PC-9 (cell line): ENCODE measurements at regions not wholly inside any gene's neighbourhood (a gene's known extent, or its start where the extent isn't known, plus 50 kb on each side); places are given as distances from the start of the nearest gene placed in this dataset.

Source experiments
- BruUV-seq: library from RNA; stranded (reverse); fragments of 400-500 nt; replicated peaks from 2 replicates; lab custom pipeline; 2021; lab: Mats Ljungman, UMichigan
- CTCF ChIA-PET: fragments of 300-600 bp; sonication (Branson Sonifier 250); formaldehyde crosslinking; loops from one replicate; lab custom pipeline; 2022; ENCODE audit warnings: antibody characterized with exemption; lab: Charles Lee
- POLR2A ChIA-PET: fragments of 300-600 bp; sonication (Branson Sonifier 250); formaldehyde crosslinking; loops from one replicate; lab custom pipeline; 2022; ENCODE audit warnings: antibody characterized with exemption; ENCODE audit not compliant: unreplicated experiment; lab: Charles Lee
- DNase-seq, 2 experiments: peaks; one replicate each; pipeline versions ENCODE4 v3.0.0 to v3.0.0-alpha.2; 2015 to 2022; ENCODE audit warnings: mixed read lengths in 1 of 2
- H2AFZ ChIP-seq: fragments of 200-600 bp; sonication (generic); 2 replicates; pipeline ENCODE4 v1.8.1; 2017; ENCODE audit warnings: antibody characterized with exemption
- H3F3A ChIP-seq: fragments of 200-600 bp; sonication (generic); 2 replicates; pipeline ENCODE4 v1.8.1; 2017; ENCODE audit warnings: antibody characterized with exemption, mild to moderate bottlenecking, low read depth; ENCODE audit not compliant: insufficient read depth
- H3K27ac ChIP-seq: fragments of 200-600 bp; sonication (generic); 2 replicates; pipeline ENCODE4 v1.6.1; 2016; ENCODE audit warnings: mixed run types
- H3K27me3 ChIP-seq: fragments of 200-600 bp; sonication (generic); 2 replicates; pipeline ENCODE4 v1.6.1; 2016; ENCODE audit warnings: low read depth, mixed run types; ENCODE audit not compliant: insufficient read depth
- H3K36me3 ChIP-seq: fragments of 200-600 bp; sonication (generic); 2 replicates; pipeline ENCODE4 v1.6.1; 2016; ENCODE audit warnings: low read depth, mixed run types
- H3K4me1 ChIP-seq: fragments of 200-600 bp; sonication (generic); replicated peaks from 2 replicates; pipeline ENCODE4 v1.6.1; 2016; ENCODE audit warnings: mixed run types; ENCODE audit not compliant: insufficient read depth
- H3K4me2 ChIP-seq: fragments of 200-600 bp; sonication (generic); 2 replicates; pipeline ENCODE4 v1.6.1; 2017; ENCODE audit warnings: mixed run types
- H3K4me3 ChIP-seq: fragments of 200-600 bp; sonication (generic); 2 replicates; pipeline ENCODE4 v1.6.1; 2016; ENCODE audit warnings: mixed run types
- H3K79me2 ChIP-seq: fragments of 200-600 bp; sonication (generic); 2 replicates; pipeline ENCODE4 v1.6.1; 2017; ENCODE audit warnings: low read depth, mixed run types
- H3K9me2 ChIP-seq: fragments of 200-600 bp; sonication (generic); 2 replicates; pipeline ENCODE4 v1.8.1; 2017; ENCODE audit warnings: mild to moderate bottlenecking; ENCODE audit not compliant: insufficient read depth
- H3K9me3 ChIP-seq: fragments of 200-600 bp; sonication (generic); 2 replicates; pipeline ENCODE4 v1.8.1; 2016; ENCODE audit warnings: low read depth; ENCODE audit not compliant: insufficient read depth
- H4K20me1 ChIP-seq: fragments of 200-600 bp; sonication (generic); 2 replicates; pipeline ENCODE4 v1.8.1; 2017; ENCODE audit not compliant: insufficient read depth
- EZH2 ChIP-seq: fragments of 200-600 bp; sonication (generic); IDR thresholded peaks from 2 replicates; pipeline ENCODE4 v1.8.0; 2017; ENCODE audit warnings: antibody characterized with exemption, low read depth
- intact Hi-C: fragments of 100-400 bp; cut with micrococcal nuclease; formaldehyde crosslinking; loops from one replicate; pipeline ENCODE4 v1.10.0; 2022; ENCODE audit not compliant: unreplicated experiment
- TF ChIP-seq, protein P1 (sequence below): fragments of 200-600 bp; sonication (generic); conservative IDR thresholded peaks from 2 replicates; pipeline ENCODE4 v1.6.1; 2017; ENCODE audit warnings: mixed run types, antibody characterized with exemption, mild to moderate bottlenecking, moderate library complexity

DNA sequence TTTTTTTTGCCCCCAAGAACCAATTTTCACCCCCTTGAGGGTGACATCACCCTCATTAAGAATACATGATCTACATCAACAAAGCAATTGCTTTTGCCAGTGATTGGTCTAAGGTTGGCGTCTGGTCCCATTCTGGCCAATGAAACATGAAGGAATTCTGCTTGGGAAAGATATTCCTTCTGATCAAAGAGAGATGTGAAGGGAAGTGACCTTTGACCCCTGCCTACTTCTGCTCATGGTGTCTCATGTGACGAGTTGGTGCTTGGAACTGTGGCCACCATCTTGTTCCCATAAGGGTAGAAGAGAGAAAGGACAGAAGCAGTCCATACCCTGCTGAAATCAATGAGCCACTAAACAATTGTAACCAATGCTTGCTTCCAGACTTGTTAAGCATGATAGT is 85.1 kb downstream of the LBH start:
- Histone ChIP-seq H4K20me1 (no peaks in the 10 kb centered on the region), H3K4me1 (no peaks in the 10 kb centered on the region), H3F3A (no peaks in the 10 kb centered on the region), H3K27me3 (peaks cover 4% of the 10 kb centered on the region; the same call in 1 of the 2 replicates), H3K9me2 (no peaks in the 10 kb centered on the region), H3K4me2 (no peak overlapping the region), H3K27ac (no peak overlapping the region), H3K36me3 (no peaks in the 10 kb centered on the region), H3K79me2 (no peaks in the 10 kb centered on the region), H2AFZ (no peak overlapping the region), H3K9me3 (no peaks in the 10 kb centered on the region), H3K4me3 (no peak overlapping the region)
- no TSS peak for BruUV-seq
- CTCF ChIA-PET: no interaction called here
- no peak for TF ChIP-seq EZH2
- TF ChIP-seq, protein P1, sequence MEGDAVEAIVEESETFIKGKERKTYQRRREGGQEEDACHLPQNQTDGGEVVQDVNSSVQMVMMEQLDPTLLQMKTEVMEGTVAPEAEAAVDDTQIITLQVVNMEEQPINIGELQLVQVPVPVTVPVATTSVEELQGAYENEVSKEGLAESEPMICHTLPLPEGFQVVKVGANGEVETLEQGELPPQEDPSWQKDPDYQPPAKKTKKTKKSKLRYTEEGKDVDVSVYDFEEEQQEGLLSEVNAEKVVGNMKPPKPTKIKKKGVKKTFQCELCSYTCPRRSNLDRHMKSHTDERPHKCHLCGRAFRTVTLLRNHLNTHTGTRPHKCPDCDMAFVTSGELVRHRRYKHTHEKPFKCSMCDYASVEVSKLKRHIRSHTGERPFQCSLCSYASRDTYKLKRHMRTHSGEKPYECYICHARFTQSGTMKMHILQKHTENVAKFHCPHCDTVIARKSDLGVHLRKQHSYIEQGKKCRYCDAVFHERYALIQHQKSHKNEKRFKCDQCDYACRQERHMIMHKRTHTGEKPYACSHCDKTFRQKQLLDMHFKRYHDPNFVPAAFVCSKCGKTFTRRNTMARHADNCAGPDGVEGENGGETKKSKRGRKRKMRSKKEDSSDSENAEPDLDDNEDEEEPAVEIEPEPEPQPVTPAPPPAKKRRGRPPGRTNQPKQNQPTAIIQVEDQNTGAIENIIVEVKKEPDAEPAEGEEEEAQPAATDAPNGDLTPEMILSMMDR: no peak
- intact Hi-C loops: no loop called here
- no peak for DNase-seq
- POLR2A ChIA-PET: no interaction called here

- Histone ChIP-seq H3K27me3 (peaks cover 4% of the 10 kb centered on the region; the same call in 1 of the 2 replicates), H3K27ac (no peak overlapping the region), H3K79me2 (no peaks in the 10 kb centered on the region), H3K9me2 (no peaks in the 10 kb centered on the region), H2AFZ (no peak overlapping the region), H3K4me2 (no peak overlapping the region), H4K20me1 (no peaks in the 10 kb centered on the region), H3K4me1 (no peaks in the 10 kb centered on the region), H3K9me3 (no peaks in the 10 kb centered on the region), H3K4me3 (no peak overlapping the region), H3F3A (no peaks in the 10 kb centered on the region), H3K36me3 (no peaks in the 10 kb centered on the region)
- BruUV-seq: no TSS peak
- intact Hi-C loops: no loop called here
- TF ChIP-seq EZH2: no peak
- TF ChIP-seq, protein P1: no peak
- DNase-seq: no peak
- ChIA-PET POLR2A (interaction anchor here (0.7 kb wide), 1 partner anchor 1787 kb away, joined by 3 read pairs; no protein-coding TSS in a partner anchor), CTCF (no interaction called here)
These were observed 87.9 kb downstream of the LBH start for GRCh38 chr2:30318987-30319782.

DNA sequence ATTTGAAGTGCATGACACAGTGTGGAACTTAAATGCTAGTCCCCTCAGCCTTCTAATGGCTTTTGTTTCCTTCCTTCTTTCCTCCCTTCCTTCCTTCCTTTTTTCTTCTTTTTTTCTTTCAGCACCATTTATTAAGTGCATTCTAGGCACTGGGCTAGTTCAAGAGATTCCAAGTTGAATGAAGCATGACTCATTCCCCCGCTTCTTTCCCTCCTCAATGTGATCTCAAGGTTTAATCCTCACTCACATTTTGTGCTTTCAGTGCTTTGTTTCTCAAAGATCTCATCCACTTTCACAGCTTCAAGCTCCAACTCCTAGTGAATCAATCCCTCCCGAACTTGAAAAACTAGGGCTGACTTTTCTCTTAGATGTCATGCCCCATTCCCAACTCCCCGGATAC is 90.1 kb downstream of the LBH start:
- H3K36me3 ChIP-seq: no peaks in the 10 kb centered on the region
- no peak for DNase-seq
- ChIA-PET CTCF (no interaction called here), POLR2A (no interaction called here)
- H3K9me3 ChIP-seq: no peaks in the 10 kb centered on the region
- TF ChIP-seq, protein P1: no peak
- TF ChIP-seq EZH2: no peak
- no peaks in the 10 kb centered on the region for H3K4me1 ChIP-seq
- no peaks in the 10 kb centered on the region for H3K9me2 ChIP-seq
- H4K20me1 ChIP-seq: no peaks in the 10 kb centered on the region
- no peak overlapping the region for H3K27ac ChIP-seq
- H3K4me2 ChIP-seq: no peak overlapping the region
- H3K4me3 ChIP-seq: no peak overlapping the region
- no peak overlapping the region for H2AFZ ChIP-seq
- H3K27me3 ChIP-seq: peaks cover 4% of the 10 kb centered on the region; the same call in 1 of the 2 replicates
- H3F3A ChIP-seq: no peaks in the 10 kb centered on the region
- intact Hi-C loops: no loop called here
- H3K79me2 ChIP-seq: no peaks in the 10 kb centered on the region
- no TSS peak for BruUV-seq
